IMR-90 (cell line): ENCODE measurements at regions not wholly inside any gene's neighbourhood (a gene's known extent, or its start where the extent isn't known, plus 50 kb on each side); places are given as distances from the start of the nearest gene placed in this dataset.

Source experiments
- ATAC-seq: fragments of 200-7000 bp; cut with Tn5 transposase; 2 replicates; pipeline ENCODE4 v1.9.1; 2020; ENCODE audit warnings: low read depth, mild to moderate bottlenecking, moderate library complexity
- BruUV-seq: library from RNA; stranded (reverse); fragments of 400-500 nt; replicated peaks from 2 replicates; lab custom pipeline; 2021; lab: Mats Ljungman, UMichigan
- CTCF ChIA-PET: fragments of 300-600 bp; formaldehyde crosslinking; extraction: SDS; loops from one replicate; lab custom pipeline; 2021; ENCODE audit warnings: antibody characterized with exemption; lab: Yijun Ruan, JAX
- POLR2A ChIA-PET: fragments of 300-600 bp; sonication (Branson Sonifier 250); formaldehyde crosslinking; loops from one replicate; lab custom pipeline; 2022; ENCODE audit warnings: antibody characterized with exemption; ENCODE audit not compliant: unreplicated experiment; lab: Charles Lee
- DNase-seq: peaks from one replicate; pipeline ENCODE4 v3.0.0; 2013
- H2AFZ ChIP-seq: replicated peaks from 2 replicates; pipeline ENCODE3; 2013; ENCODE audit warnings: low read length, mild to moderate bottlenecking; ENCODE audit not compliant: poor library complexity
- H2AK5ac ChIP-seq: 2 replicates; pipeline ENCODE4 v1.6.1; 2013; ENCODE audit warnings: low read depth, low read length, inconsistent platforms
- H2AK9ac ChIP-seq: replicated peaks from 2 replicates; pipeline ENCODE3; 2013; ENCODE audit warnings: mild to moderate bottlenecking, low read depth, low read length, moderate library complexity; ENCODE audit not compliant: poor library complexity
- H2BK120ac ChIP-seq: 2 replicates; pipeline ENCODE4 v1.6.1; 2013; ENCODE audit warnings: low read depth, low read length, inconsistent platforms
- H2BK15ac ChIP-seq: 3 replicates; pipeline ENCODE4 v1.6.1; 2013; ENCODE audit warnings: low read depth, low read length, inconsistent platforms
- H2BK20ac ChIP-seq: 2 replicates; pipeline ENCODE4 v1.6.1; 2013; ENCODE audit warnings: low read depth, mild to moderate bottlenecking, inconsistent platforms, low read length, moderate library complexity
- H2BK5ac ChIP-seq: 2 replicates; pipeline ENCODE4 v1.6.1; 2013; ENCODE audit warnings: mild to moderate bottlenecking, low read depth, low read length, inconsistent platforms; ENCODE audit not compliant: poor library complexity, severe bottlenecking
- H3K14ac ChIP-seq: replicated peaks from 2 replicates; pipeline ENCODE4 v1.6.1; 2013; ENCODE audit warnings: low read depth, low read length, inconsistent platforms
- H3K18ac ChIP-seq: 2 replicates; pipeline ENCODE4 v1.6.1; 2013; ENCODE audit warnings: low read depth, low read length, control low read depth
- H3K23ac ChIP-seq: 2 replicates; pipeline ENCODE4 v1.6.1; 2013; ENCODE audit warnings: low read depth, low read length, inconsistent platforms
- H3K27ac ChIP-seq: 2 replicates; pipeline ENCODE4 v1.5.1; 2013; ENCODE audit warnings: mild to moderate bottlenecking, control low read depth, low read length; ENCODE audit not compliant: insufficient read depth
- H3K27me3 ChIP-seq: 2 replicates; pipeline ENCODE4 v1.6.1; 2013; ENCODE audit warnings: low read length; ENCODE audit not compliant: control insufficient read depth, insufficient read depth
- H3K36me3 ChIP-seq: 2 replicates; pipeline ENCODE4 v1.6.1; 2013; ENCODE audit warnings: low read length, mixed read lengths; ENCODE audit not compliant: control insufficient read depth, insufficient read depth
- H3K4ac ChIP-seq: 2 replicates; pipeline ENCODE4 v1.6.1; 2013; ENCODE audit warnings: low read depth, low read length, inconsistent platforms
- H3K4me1 ChIP-seq: 2 replicates; pipeline ENCODE4 v1.6.1; 2013; ENCODE audit warnings: low read length, mixed read lengths; ENCODE audit not compliant: control insufficient read depth, insufficient read depth
- H3K4me2 ChIP-seq: 2 replicates; pipeline ENCODE4 v1.6.1; 2013; ENCODE audit warnings: low read depth, mild to moderate bottlenecking, control low read depth, low read length, moderate library complexity
- H3K4me3 ChIP-seq: 2 replicates; pipeline ENCODE4 v1.5.1; 2013; ENCODE audit warnings: low read depth, mild to moderate bottlenecking, control low read depth, low read length, moderate library complexity; ENCODE audit not compliant: insufficient read depth
- H3K56ac ChIP-seq: 2 replicates; pipeline ENCODE4 v1.6.1; 2013; ENCODE audit warnings: low read length, inconsistent platforms; ENCODE audit not compliant: insufficient read depth; ENCODE audit errors: extremely low read depth
- H3K79me1 ChIP-seq, 2 experiments: 2 replicates each; pipeline ENCODE4 v1.6.1; 2013; ENCODE audit warnings: low read length in 2 of 2, inconsistent platforms in 1 of 2, low read depth in 1 of 2
- H3K9ac ChIP-seq: 2 replicates; pipeline ENCODE4 v1.6.1; 2013; ENCODE audit warnings: low read depth, low read length, control low read depth
- H3K9me1 ChIP-seq: 2 replicates; pipeline ENCODE4 v1.6.1; 2013; ENCODE audit warnings: low read length, inconsistent platforms; ENCODE audit not compliant: insufficient read depth
- H3K9me3 ChIP-seq: 2 replicates; pipeline ENCODE4 v1.6.1; 2013; ENCODE audit warnings: low read length; ENCODE audit not compliant: control insufficient read depth, insufficient read depth
- H4K20me1 ChIP-seq: 2 replicates; pipeline ENCODE4 v1.6.1; 2013; ENCODE audit warnings: low read length, inconsistent platforms; ENCODE audit not compliant: insufficient read depth
- H4K5ac ChIP-seq: 2 replicates; pipeline ENCODE4 v1.6.1; 2013; ENCODE audit warnings: mild to moderate bottlenecking, low read depth, low read length, control low read depth
- H4K8ac ChIP-seq, 2 experiments: 2 replicates each; pipeline ENCODE4 v1.6.1; 2013; ENCODE audit warnings: low read depth in 2 of 2, low read length in 2 of 2, control low read depth in 1 of 2, inconsistent platforms in 1 of 2
- H4K91ac ChIP-seq: 2 replicates; pipeline ENCODE4 v1.6.1; 2013; ENCODE audit warnings: low read depth, low read length, inconsistent platforms; ENCODE audit not compliant: insufficient read depth
- CEBPB ChIP-seq: IDR thresholded peaks from 2 replicates; pipeline ENCODE4 v1.6.1; 2012; ENCODE audit warnings: low read depth, low read length, improper control_type of control experiment
- FOS ChIP-seq: fragments of 150-350 bp; IDR thresholded peaks from 2 replicates; pipeline ENCODE4 v1.6.1; 2016; ENCODE audit warnings: low read depth, low read length
- MAZ ChIP-seq: IDR thresholded peaks from 2 replicates; pipeline ENCODE4 v1.6.1; 2012; ENCODE audit warnings: low read depth, mild to moderate bottlenecking, low read length, improper control_type of control experiment, moderate library complexity, borderline replicate concordance
- NFE2L2 ChIP-seq: fragments of 150-350 bp; IDR thresholded peaks from 2 replicates; pipeline ENCODE4 v1.6.1; 2016; ENCODE audit warnings: low read depth, mild to moderate bottlenecking, low read length
- POLR2A ChIP-seq: IDR thresholded peaks from 2 replicates; pipeline ENCODE4 v1.6.1; 2012; ENCODE audit warnings: mild to moderate bottlenecking, low read depth, low read length
- RAD21 ChIP-seq: IDR thresholded peaks from 2 replicates; pipeline ENCODE4 v1.6.1; 2012; ENCODE audit warnings: low read length, improper control_type of control experiment
- RCOR1 ChIP-seq: IDR thresholded peaks from 2 replicates; pipeline ENCODE4 v1.6.1; 2012; ENCODE audit warnings: mild to moderate bottlenecking, low read length, improper control_type of control experiment; ENCODE audit not compliant: insufficient replicate concordance
- WGBS, 2 experiments: methylation state at CpG; one replicate each; pipeline versions ENCODE4 v1.1.5 to v1.1.7; 2013; ENCODE audit warnings: missing lambda C conversion rate in 2 of 2; ENCODE audit not compliant: insufficient read length in 1 of 2; ENCODE audit errors: extremely low coverage in 2 of 2; 5-methylcytosine and 5-hydroxymethylcytosine counted together
- dilution Hi-C: fragments of 300-500 bp; cut with HindIII; formaldehyde crosslinking; loops from one replicate; pipeline ENCODE4 v1.14.3; 2018; ENCODE audit warnings: low sequenced_read_pairs; ENCODE audit not compliant: unreplicated experiment
- in situ Hi-C: fragments of 300-500 bp; cut with MboI; formaldehyde crosslinking; loops from 3 replicates; pipeline ENCODE4 v1.14.3; 2019; ENCODE audit warnings: low sequenced_read_pairs, inconsistent platforms, mixed read lengths
- intact Hi-C: fragments of 100-400 bp; cut with micrococcal nuclease; formaldehyde crosslinking; loops from 2 replicates; pipeline ENCODE4 v1.10.0; 2022
- TF ChIP-seq, protein P1 (sequence below): fragments of 150-350 bp; IDR thresholded peaks from 2 replicates; pipeline ENCODE4 v1.6.1; 2016; ENCODE audit warnings: low read depth, mild to moderate bottlenecking, low read length, moderate library complexity, borderline replicate concordance

DNA sequence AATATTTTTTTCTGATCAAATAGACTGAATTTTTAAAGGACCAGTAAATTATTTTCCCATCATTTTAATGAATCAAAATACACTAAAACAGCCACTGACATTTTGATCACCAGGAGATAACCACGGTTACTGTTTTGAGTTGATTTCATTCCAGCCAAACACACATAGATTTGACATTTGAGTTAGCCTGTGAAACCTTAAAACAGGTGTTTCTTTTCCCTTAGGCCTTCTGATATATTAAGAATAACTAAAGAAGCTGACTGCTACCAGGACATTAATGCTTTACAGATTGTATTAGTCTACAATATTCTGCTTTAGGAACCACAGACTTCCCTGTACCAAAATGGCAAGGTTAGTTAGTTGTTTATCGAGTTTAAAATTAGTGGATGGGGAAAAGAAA, 193.4 kb downstream of the OMA1 start:
- dilution Hi-C loops (no loop called here), intact Hi-C loops (no loop called here), in situ Hi-C loops (no loop called here)
- ATAC-seq = no peak
- no peak overlapping the region for H2AK9ac ChIP-seq
- H3K36me3 ChIP-seq = no peaks in the 10 kb centered on the region
- no peak overlapping the region for H2BK15ac ChIP-seq
- H3K56ac ChIP-seq = no peak overlapping the region
- no peak overlapping the region for H2BK5ac ChIP-seq
- no peak overlapping the region for H2AK5ac ChIP-seq
- H3K4me3 ChIP-seq = no peak overlapping the region
- CTCF ChIA-PET = no interaction called here
- H3K9ac ChIP-seq = no peak overlapping the region
- H3K9me1 ChIP-seq = no peaks in the 10 kb centered on the region
- POLR2A ChIA-PET = no interaction called here
- H4K20me1 ChIP-seq = no peaks in the 10 kb centered on the region
- no peak overlapping the region for H4K8ac ChIP-seq
- no peaks in the 10 kb centered on the region for H3K4me1 ChIP-seq
- H4K91ac ChIP-seq = no peak overlapping the region
- DNase-seq = no peak
- H3K23ac ChIP-seq = no peak overlapping the region
- H3K27ac ChIP-seq = no peak overlapping the region
- no peak overlapping the region for H4K5ac ChIP-seq
- no peak overlapping the region for H2BK120ac ChIP-seq
- no CpG with 5 or more reads among the region's 2 CpGs for WGBS, 2 experiments
- BruUV-seq = no TSS peak
- H3K4ac ChIP-seq = no peak overlapping the region
- no peak overlapping the region for H3K14ac ChIP-seq
- no peak overlapping the region for H3K4me2 ChIP-seq
- no peak overlapping the region for H2AFZ ChIP-seq
- no peak overlapping the region for H2BK20ac ChIP-seq
- TF ChIP-seq NFE2L2 (no peak), MAZ (no peak), RAD21 (no peak), FOS (no peak), CEBPB (no peak), POLR2A (no peak), RCOR1 (no peak)
- TF ChIP-seq, protein P1, sequence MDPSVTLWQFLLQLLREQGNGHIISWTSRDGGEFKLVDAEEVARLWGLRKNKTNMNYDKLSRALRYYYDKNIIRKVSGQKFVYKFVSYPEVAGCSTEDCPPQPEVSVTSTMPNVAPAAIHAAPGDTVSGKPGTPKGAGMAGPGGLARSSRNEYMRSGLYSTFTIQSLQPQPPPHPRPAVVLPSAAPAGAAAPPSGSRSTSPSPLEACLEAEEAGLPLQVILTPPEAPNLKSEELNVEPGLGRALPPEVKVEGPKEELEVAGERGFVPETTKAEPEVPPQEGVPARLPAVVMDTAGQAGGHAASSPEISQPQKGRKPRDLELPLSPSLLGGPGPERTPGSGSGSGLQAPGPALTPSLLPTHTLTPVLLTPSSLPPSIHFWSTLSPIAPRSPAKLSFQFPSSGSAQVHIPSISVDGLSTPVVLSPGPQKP = no peak
- no peaks in the 10 kb centered on the region; the same call in 1 of the 2 replicates for H3K27me3 ChIP-seq
- no peaks in the 10 kb centered on the region for H3K79me1 ChIP-seq
- H3K18ac ChIP-seq = no peak overlapping the region
- no peaks in the 10 kb centered on the region for H3K9me3 ChIP-seq
